Left ventricle myocardium inferior (tissue), 1 donor: ENCODE measurements at regions not wholly inside any gene's neighbourhood (a gene's known extent, or its start where the extent isn't known, plus 50 kb on each side); places are given as distances from the start of the nearest gene placed in this dataset.

Source experiments
- DNase-seq: peaks from one replicate; pipeline ENCODE4 v3.0.0-alpha.2; 2020
- H3K27ac ChIP-seq: fragments of 200-600 bp; replicated peaks from 2 replicates; pipeline ENCODE4 v1.8.0; 2021
- H3K27me3 ChIP-seq: fragments of 200-600 bp; 2 replicates; pipeline ENCODE4 v1.8.0; 2021; ENCODE audit warnings: low read depth
- H3K36me3 ChIP-seq: fragments of 200-600 bp; 2 replicates; pipeline ENCODE4 v1.8.0; 2021
- H3K4me1 ChIP-seq: fragments of 200-600 bp; 2 replicates; pipeline ENCODE4 v1.8.0; 2021
- H3K4me3 ChIP-seq: fragments of 200-600 bp; 2 replicates; pipeline ENCODE4 v1.8.0; 2021; ENCODE audit warnings: mild to moderate bottlenecking, moderate library complexity
- H3K9me3 ChIP-seq: fragments of 200-600 bp; replicated peaks from 2 replicates; pipeline ENCODE4 v1.8.0; 2021
- intact Hi-C: fragments of 100-400 bp; cut with micrococcal nuclease; formaldehyde crosslinking; loops from one replicate; pipeline ENCODE4 v1.11.0; 2022
- TF ChIP-seq, protein P1 (sequence below): fragments of 200-600 bp; IDR thresholded peaks from 2 replicates; pipeline ENCODE4 v1.8.0; 2021; ENCODE audit warnings: antibody characterized with exemption, mild to moderate bottlenecking, borderline replicate concordance
- donor health status: DM: no; HTN: yes; CAD: no; lungs with severe emphysema.

DNA sequence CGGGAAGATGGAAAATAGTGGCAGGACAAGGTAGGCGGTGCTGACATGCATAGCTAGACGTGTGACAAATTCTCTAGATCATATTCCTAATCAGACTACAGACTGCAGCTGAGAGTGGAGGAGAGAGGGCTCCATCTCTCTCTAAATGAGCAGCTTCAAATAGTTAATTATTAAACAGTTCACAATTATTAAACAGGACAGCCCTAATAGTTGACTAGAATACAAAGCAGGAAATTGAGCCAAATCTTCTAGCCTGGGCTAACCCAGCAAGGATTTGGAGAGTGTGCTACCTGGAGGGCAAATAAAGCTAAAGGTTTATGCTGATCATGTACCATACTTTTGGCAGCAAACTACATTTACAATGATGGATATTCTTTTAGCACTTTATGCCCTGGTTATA, 54.4 kb upstream of the CWC22 start:
- intact Hi-C loops = no loop called here
- Histone ChIP-seq H3K27ac (no peak overlapping the region), H3K4me1 (no peaks in the 10 kb centered on the region), H3K4me3 (no peak overlapping the region), H3K9me3 (no peaks in the 10 kb centered on the region), H3K36me3 (no peaks in the 10 kb centered on the region), H3K27me3 (peaks cover 6% of the 10 kb centered on the region)
- DNase-seq = no peak
- TF ChIP-seq, protein P1, sequence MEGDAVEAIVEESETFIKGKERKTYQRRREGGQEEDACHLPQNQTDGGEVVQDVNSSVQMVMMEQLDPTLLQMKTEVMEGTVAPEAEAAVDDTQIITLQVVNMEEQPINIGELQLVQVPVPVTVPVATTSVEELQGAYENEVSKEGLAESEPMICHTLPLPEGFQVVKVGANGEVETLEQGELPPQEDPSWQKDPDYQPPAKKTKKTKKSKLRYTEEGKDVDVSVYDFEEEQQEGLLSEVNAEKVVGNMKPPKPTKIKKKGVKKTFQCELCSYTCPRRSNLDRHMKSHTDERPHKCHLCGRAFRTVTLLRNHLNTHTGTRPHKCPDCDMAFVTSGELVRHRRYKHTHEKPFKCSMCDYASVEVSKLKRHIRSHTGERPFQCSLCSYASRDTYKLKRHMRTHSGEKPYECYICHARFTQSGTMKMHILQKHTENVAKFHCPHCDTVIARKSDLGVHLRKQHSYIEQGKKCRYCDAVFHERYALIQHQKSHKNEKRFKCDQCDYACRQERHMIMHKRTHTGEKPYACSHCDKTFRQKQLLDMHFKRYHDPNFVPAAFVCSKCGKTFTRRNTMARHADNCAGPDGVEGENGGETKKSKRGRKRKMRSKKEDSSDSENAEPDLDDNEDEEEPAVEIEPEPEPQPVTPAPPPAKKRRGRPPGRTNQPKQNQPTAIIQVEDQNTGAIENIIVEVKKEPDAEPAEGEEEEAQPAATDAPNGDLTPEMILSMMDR = no peak

DNA sequence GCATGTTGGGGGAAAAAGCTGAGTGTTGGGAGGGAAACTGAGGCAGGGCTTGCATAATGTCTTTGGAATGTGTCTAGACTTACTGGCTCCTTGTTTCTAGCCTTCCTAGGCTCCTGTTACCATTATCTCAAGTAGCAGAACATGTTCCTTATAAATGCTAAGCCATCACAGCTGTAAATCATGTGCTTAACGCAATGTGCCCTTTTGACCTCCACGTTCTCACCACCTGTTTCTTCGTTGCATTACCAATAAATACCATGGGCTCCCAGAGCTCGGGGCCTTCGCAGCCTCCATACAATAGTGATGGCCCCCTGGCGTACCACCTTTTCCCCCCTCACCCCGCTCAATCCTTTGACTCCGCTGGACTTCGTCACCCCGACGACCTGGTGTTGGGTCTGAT, 54.0 kb upstream of the CWC22 start:
- TF ChIP-seq, protein P1 = no peak
- DNase-seq = no peak
- no peaks in the 10 kb centered on the region for H3K4me1 ChIP-seq
- no peaks in the 10 kb centered on the region for H3K36me3 ChIP-seq
- H3K9me3 ChIP-seq = no peaks in the 10 kb centered on the region
- intact Hi-C loops = no loop called here
- no peak overlapping the region for H3K4me3 ChIP-seq
- H3K27ac ChIP-seq = no peak overlapping the region
- peaks cover 6% of the 10 kb centered on the region for H3K27me3 ChIP-seq

DNA sequence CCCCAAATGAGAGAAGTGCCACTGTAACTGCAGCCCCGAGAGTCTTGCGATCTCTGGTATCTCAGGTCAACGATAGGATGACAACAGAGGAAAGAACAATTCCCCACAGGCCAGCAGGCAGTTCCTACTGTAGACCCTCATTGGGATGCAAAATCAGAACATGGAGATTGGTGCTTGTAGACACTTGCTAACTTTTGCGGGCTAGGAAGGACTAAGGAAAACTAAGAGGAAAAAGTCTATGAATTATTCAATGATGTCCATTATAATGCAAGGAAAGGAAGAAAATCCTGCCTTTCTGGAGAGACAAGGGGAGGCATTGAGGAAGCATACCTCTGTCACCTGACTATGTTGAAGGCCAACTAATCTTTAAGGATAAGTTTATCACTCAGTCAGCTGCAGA, 51.9 kb upstream of the CWC22 start:
- Histone ChIP-seq H3K4me3 (no peak overlapping the region), H3K36me3 (no peaks in the 10 kb centered on the region), H3K27ac (no peak overlapping the region), H3K4me1 (no peaks in the 10 kb centered on the region), H3K9me3 (no peaks in the 10 kb centered on the region), H3K27me3 (peaks cover 6% of the 10 kb centered on the region)
- DNase-seq = no peak
- intact Hi-C loops = no loop called here
- TF ChIP-seq, protein P1 = no peak

DNA sequence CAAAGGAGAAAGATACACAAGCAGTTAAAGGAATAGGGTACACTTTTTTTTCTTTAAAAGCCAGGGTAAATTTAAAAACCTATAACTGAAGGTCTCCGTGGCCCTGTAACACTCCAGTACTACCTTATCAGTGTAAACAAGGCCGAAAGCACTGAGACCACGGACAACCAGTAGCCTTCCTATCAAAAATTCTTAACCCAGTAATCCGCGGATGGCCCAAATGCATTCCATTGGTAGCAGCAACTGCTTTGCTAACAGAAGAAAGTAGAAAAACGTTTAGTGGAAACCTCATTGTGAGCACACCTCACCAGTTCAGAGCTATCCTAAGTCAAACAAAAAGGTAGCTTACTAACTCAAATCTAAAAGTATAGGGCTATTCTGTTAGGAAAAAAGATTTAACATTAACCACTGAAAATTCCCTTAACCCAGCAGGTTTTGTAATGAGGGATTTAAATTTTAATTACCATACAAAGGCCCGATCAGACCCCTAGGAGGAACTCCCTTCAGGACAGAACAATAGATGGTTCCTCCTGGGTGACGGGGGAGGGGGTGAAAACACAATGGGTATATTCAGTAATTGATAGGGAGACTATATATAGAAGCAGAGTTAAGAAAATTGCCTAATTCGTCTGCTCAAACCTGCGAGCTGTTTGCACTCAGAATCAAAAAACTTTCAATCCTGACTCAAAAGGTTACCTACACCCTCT, 50.8 kb upstream of the CWC22 start:
- Histone ChIP-seq H3K4me3 (no peak overlapping the region), H3K27me3 (peaks cover 6% of the 10 kb centered on the region), H3K36me3 (no peaks in the 10 kb centered on the region), H3K9me3 (no peaks in the 10 kb centered on the region), H3K27ac (no peak overlapping the region), H3K4me1 (no peaks in the 10 kb centered on the region)
- TF ChIP-seq, protein P1 = no peak
- intact Hi-C loops = no loop called here
- no peak for DNase-seq
